ENCODE measurements at regions not wholly inside any gene's neighbourhood (a gene's known extent, or its start where the extent isn't known, plus 50 kb on each side); places are given as distances from the start of the nearest gene placed in this dataset.

DNA sequence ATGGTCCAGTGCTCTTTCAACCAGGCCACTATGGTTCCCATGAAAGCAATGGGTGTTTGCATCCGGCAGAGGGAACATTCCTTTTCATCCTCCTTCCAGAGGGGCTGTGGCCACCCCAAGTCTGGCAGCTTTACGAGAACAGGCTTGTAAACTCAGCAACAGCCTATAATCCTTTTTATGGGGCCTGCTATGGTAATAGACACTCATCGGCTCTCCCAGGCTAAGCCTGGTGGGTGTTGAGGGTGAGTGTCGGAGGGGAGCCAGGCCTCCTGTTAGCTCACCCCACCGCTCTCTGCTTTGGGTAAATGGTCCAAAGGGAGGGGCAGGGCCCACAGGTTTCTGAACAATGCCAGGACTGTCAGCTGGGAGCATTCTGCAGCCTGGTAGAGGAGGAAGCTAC, 111.6 kb upstream of the CD82 start:
- TF ChIP-seq TP53 (CRISPR knock-in tag; IDR thresholded peaks at IDR 0.05) (no peak), RORB (CRISPR knock-in tag; IDR thresholded peaks at IDR 0.05) (no peak), ZNF317 (CRISPR knock-in tag; IDR thresholded peaks at IDR 0.05; ENCODE audit: borderline replicate concordance, low read depth) (no peak), NFYB (CRISPR knock-in tag; conservative IDR thresholded peaks at IDR 0.05; ENCODE audit: low read depth) (no peak), GABPB1 (CRISPR knock-in tag; IDR thresholded peaks at IDR 0.05) (no peak), ZNF121 (CRISPR knock-in tag; IDR thresholded peaks at IDR 0.05) (no peak), ZNF416 (CRISPR knock-in tag; IDR thresholded peaks at IDR 0.05) (no peak), ZNF423 (CRISPR knock-in tag; IDR thresholded peaks at IDR 0.05) (no peak), FOXJ3 (CRISPR knock-in tag; IDR thresholded peaks at IDR 0.05; ENCODE audit: borderline replicate concordance) (no peak)
- TF ChIP-seq, protein P1, sequence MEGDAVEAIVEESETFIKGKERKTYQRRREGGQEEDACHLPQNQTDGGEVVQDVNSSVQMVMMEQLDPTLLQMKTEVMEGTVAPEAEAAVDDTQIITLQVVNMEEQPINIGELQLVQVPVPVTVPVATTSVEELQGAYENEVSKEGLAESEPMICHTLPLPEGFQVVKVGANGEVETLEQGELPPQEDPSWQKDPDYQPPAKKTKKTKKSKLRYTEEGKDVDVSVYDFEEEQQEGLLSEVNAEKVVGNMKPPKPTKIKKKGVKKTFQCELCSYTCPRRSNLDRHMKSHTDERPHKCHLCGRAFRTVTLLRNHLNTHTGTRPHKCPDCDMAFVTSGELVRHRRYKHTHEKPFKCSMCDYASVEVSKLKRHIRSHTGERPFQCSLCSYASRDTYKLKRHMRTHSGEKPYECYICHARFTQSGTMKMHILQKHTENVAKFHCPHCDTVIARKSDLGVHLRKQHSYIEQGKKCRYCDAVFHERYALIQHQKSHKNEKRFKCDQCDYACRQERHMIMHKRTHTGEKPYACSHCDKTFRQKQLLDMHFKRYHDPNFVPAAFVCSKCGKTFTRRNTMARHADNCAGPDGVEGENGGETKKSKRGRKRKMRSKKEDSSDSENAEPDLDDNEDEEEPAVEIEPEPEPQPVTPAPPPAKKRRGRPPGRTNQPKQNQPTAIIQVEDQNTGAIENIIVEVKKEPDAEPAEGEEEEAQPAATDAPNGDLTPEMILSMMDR (IDR thresholded peaks at IDR 0.05): no peak
- TF ChIP-seq, protein P2, sequence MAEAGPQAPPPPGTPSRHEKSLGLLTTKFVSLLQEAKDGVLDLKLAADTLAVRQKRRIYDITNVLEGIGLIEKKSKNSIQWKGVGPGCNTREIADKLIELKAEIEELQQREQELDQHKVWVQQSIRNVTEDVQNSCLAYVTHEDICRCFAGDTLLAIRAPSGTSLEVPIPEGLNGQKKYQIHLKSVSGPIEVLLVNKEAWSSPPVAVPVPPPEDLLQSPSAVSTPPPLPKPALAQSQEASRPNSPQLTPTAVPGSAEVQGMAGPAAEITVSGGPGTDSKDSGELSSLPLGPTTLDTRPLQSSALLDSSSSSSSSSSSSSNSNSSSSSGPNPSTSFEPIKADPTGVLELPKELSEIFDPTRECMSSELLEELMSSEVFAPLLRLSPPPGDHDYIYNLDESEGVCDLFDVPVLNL (CRISPR knock-in tag; IDR thresholded peaks at IDR 0.05; ENCODE audit: borderline replicate concordance, low read depth): no peak
- TF ChIP-seq, protein P3, sequence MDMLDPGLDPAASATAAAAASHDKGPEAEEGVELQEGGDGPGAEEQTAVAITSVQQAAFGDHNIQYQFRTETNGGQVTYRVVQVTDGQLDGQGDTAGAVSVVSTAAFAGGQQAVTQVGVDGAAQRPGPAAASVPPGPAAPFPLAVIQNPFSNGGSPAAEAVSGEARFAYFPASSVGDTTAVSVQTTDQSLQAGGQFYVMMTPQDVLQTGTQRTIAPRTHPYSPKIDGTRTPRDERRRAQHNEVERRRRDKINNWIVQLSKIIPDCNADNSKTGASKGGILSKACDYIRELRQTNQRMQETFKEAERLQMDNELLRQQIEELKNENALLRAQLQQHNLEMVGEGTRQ (CRISPR knock-in tag; IDR thresholded peaks at IDR 0.05): no peak
